HG03095 (cell line): ENCODE measurements at regions not wholly inside any gene's neighbourhood (a gene's known extent, or its start where the extent isn't known, plus 50 kb on each side); places are given as distances from the start of the nearest gene placed in this dataset.

Experiments
- ATAC-seq: cut with Tn5 transposase; IDR thresholded peaks from one replicate; pipeline ENCODE4 v1.9.1; 2021; ENCODE audit warnings: moderate library complexity; ENCODE audit not compliant: unreplicated experiment

DNA sequence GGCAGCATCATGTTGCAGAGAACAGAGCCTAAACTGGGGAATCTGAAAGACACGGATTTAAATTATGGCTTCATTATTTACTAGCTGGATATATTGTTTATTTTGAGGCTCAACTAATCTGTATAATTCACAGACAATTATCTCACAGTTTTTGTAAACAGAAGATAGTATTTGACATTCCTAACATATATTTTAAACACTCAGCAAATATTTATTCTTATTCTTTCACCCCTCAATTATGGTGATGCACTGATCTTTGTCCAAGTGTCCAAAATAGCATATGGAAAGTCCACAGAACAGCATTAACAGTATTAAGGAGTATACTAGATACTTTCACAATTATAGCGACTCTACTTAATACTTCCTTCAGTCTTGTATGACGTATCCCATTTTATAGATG is 257.0 kb downstream of the ADGRG6 start:
- no peak for ATAC-seq

DNA sequence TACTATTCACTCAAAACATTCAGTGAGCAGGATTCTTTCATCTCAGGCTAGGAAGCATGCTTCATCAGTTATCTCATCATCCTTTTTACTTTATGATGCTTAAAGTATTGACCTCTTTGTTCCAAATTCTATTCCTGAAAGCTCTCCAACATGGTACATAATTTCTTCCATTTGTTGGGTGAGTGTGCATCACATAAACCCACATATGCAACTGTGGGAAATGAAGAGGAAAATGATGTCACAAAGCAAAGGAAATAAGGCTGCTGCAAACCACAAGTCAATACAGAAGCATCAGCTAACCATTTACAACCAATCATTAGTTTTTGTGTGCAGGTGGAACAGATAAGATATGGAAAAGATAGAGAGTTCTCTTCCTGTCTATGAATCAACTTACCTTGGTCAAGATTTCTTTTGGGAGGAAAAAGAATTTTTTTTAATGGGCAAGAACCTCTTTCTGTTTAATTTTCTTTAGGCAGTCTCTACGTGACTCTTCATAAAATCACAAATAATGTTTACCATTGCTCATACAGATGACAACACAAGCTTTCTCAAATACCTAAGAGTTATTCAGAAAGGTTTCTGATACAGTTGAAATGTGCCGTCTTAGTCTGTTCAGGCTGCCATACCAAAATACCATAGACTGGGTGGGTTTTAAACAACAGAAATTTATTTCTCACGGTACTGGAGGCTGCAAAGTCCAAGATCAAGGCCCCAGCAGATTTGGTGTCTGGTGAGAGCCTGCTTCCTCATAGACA is 259.9 kb downstream of the ADGRG6 start:
- ATAC-seq, result no peak

DNA sequence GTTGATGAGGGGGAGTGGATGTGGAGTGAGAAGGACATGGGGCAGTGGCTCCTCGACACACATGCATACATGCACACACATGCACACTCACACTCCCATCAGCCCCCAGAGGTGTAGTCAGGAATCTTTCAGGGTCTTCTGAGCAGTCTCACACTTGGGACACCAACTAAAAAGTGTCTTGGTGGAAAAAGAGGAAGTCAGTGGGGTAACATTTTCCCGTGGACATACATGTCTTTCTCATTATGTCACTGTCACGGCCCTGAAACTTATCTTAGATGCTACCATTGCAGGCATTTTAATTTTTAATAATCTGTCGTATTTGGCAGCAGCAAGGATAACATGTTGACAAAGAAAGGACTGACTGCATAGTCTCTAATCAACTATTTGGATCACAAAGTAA is 261.1 kb downstream of the ADGRG6 start:
- ATAC-seq, result no peak

DNA sequence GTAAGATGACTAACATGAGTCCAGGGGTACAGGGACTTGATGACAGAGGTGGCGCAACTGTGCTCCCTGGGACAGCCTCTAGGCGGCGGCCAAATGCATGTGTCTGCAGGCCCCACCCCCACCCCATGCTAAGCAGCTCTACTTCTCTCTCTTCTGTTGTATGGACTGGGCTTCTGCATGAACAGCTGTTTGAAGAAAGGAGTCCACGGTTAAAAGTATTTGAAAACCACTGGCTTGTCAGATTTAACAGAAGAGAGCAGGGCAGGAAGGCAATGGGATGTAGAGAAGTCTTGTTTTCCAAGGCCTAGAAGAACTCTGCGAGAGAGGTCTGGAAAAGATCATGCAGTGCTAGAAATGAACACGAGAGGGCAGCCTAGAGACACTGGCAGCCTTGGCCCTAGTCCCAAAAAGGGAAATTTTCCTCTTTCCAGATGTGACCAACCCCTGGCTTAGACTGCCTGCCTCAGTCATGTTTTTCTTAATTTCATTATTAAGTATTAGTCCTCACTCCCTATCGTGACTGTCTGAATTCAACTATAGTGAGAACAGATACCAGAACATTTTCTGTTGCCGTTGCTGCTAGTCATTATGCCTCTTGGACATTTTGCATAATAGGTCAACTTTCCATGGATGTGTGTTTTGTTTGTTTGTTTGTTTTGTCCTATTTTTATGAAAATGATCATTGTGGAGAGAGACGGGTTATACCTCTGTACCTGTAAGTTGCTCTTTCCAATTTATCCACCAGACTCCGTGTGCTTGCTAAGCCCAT is 265.0 kb downstream of the ADGRG6 start:
- ATAC-seq, result peak; percentile 63

DNA sequence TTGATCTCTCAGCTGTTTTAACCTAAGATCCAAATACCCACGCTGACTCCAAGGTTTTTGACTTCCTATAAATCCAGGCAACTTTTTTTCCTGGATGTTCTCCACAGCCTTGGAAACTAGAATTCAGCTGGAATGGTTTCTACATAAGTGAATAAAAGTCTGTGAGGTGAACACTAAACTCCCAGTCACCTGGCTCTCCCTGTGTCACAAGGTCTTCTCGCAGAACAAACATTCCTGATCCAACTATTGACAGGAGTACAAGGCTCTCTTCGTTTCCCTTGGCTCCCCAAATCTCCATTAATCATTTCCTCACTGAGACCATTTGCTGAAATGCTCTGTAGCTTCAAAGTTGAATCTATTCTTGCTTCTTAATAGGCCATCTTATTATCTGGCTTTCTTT is 265.7 kb downstream of the ADGRG6 start:
- no peak for ATAC-seq

DNA sequence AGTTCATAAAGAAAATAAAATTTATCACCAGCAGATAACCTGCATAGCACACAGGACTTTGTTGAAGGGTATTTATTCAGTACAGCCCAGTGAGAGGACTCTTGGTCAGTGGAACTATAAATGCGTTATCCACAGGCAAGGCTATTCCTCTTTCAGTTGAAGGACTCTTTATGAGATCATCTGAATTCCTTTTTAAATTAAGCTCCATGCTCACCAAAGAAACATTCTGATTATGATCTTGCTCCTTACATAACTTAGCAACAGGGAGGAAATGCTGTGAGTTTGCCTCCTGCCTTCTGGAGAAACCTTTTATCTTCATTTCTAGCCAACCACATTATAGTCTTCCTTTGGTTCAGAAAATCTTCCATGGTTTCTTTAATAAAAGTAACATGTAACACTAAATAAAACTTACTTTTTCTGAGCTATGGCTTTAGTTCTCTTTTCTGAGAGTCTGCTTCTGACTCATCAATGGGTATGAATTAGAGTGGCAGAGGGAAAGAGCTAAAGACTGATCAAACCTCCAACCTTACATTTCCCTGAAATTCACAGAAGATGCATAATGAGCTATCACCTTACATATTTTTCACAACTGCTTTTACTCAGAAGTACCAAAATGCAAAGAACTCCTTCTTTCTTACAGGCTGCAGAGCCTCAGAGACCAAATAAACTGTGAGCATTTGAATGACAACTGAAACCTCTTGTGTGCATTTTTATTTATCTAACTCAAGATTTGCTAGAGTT is 267.2 kb downstream of the ADGRG6 start:
- ATAC-seq, result no peak

DNA sequence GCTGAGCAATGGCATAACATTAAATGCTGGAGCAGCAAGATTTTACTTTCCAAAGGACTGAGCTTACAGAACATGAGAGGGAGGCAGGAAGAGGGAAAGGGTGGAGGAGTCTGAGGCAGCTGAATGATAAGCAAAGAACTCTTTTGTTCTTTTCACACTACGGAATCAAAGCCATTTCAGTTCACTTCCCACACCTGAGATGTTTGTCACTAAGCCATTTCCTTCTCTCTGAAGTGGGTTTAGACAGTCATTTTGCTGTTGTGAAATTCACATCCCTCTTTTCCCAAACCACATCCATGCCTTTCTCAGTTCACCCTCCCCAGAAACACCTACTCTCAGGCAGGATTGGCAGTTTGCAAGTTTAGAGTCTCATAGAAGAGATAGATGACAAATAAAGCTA is 267.9 kb downstream of the ADGRG6 start:
- ATAC-seq, result no peak

DNA sequence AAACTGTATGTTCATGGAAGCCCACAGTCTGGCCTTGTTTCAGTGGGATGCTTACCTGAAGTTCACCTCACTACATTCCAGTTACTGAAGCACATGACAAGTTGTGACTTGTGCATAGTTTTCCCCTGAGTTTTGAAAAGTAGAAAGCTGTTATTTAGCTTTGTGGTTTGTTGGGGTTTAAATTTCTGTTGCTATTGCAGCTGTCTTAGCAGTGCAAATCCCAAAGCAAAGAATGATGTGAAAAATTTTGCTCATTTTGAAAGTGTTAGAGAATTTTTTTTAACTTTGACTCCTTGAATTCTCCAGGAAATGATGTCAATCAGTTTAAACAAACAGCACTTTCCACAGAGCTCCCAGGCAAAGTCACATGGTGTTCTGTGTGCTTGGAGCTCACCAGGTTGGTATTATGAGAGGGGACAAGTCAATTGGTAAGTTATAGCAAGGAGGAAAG is 268.4 kb downstream of the ADGRG6 start:
- ATAC-seq, result no peak

DNA sequence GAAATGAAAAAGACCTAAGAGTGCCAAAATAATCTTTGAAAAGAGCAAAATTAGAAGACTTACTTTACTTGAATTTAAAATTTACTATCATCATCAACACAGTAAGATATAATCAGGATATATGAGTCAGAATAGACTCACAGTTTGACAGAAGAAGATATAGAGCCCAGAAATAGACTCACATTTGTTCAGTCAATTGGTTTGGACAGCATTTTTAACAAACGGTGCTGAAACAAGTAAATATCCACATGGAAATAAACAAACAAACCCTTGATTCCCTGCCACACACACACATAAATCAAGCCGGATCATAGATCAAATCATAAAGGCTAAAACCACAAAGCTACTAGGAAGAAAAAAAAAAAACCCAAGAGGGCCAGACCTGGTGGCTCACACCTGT is 291.1 kb downstream of the ADGRG6 start:
- no peak for ATAC-seq

DNA sequence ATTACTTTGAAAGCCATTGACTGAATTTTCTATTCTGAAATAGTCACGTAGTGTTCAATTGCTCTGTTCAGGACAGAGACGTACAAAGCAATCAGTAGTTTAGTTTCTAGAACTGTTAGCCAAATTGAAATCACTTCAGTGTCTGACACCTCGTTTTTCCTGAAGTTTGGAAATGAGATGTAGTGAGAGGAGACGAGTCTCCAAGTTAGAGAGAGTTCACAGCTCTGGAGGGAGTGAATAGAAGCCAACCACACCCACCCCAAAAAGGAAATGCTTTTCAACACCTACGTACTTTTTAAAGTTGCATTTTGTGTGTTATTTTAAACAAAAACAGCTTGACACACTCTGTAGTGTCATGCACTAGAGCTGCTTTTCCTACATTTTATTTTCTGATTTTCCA is 296.0 kb downstream of the ADGRG6 start:
- no peak for ATAC-seq

DNA sequence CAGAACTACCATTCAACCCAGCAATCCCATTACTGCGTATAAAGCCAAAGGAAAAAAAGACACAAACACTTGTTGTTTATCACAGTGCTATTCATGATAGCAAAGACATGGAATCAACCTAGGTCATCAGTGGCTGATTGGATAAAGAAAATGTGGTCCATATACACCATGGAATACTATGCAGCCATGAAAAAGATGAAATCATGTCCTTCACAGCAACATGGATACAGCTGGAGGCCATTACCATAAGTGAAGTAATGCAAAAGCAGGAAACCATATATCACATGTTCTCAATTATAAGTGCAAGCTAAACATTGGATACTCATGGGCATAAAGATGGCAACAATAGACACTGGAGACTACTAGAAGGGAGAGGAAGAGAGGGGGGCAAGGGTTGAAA is 299.6 kb downstream of the ADGRG6 start:
- no peak for ATAC-seq

DNA sequence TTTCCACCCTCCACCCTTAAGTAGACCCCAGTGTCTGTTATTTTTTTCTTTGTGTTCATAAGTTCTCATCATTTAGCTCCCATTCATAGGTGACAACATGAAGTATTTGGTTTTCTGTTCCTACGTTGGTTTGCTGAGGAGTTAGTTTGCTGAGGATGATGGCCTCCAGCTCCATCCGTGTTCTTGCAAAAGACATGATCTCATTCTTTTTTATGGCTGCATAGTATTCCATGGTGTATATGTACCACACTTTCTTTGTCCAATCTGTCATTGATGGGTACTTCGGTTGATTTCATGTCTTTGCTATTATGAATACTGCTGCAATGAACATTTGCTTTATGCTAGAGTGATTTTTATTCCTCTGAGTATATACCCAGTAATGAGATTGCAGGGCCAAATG is 301.2 kb downstream of the ADGRG6 start:
- ATAC-seq, result no peak

DNA sequence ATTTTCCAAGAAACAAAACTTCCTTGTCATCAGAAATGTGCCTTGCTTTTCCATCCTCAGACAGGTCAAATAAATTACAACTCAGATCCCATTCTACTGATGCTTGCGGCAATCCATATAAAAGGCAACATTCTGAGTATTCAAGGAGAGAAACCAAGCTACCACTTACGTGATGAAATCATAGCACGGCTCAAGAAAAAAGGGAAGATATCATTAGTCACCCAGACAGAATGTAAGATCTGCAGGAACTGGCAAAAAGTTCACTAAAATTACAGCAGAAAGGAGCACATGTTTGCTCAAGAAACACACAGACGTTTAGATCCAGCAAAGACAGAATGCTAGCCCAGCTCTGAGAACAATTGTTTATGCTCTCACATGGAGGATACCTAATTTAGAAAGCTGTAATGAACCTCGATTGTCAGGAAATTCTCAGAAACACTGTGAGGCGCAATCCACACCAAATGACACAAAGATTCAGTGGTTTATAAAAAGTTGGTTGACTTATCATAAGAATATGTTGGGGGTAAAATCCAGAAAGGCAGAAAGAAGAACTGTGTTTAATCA is 304.2 kb downstream of the ADGRG6 start:
- ATAC-seq, result no peak

DNA sequence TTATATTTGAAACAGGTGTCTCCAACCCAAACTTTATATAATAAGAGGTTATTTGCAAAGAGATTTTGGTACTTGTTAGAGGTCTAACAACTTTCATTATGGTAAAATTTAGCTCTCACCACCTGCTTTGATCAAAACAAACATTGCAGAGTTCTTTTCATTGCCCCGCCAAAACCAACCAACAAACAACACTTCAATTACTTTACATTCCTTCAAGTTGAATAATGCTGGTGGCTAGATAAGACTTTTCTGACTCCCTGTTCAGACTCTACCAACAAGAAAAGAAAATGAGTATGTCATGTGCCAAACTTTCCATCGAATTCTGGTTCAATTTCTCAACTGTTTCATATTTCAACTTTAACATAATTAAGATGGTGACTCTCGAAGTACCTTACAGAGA is 311.1 kb downstream of the ADGRG6 start:
- ATAC-seq, result no peak

DNA sequence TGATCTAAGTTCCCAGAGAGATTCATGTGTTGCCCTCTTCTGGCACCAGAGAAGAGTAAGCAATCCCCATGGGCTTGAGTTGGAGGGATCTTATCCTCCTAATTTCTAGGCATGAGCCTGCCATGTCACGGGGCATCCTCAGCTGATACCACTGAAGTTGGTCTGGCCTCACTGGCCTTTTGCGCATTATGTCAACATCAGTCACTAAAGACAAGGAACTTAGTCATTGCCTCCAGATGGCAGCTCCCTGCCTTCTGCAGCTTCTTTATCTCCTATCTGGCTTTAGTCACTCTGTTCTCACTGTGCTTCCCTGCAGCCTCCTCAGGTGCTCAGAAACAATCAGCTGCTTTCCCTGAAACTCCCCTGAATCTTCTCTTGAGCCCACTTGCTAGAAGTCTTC is 312.2 kb downstream of the ADGRG6 start:
- ATAC-seq, result no peak

DNA sequence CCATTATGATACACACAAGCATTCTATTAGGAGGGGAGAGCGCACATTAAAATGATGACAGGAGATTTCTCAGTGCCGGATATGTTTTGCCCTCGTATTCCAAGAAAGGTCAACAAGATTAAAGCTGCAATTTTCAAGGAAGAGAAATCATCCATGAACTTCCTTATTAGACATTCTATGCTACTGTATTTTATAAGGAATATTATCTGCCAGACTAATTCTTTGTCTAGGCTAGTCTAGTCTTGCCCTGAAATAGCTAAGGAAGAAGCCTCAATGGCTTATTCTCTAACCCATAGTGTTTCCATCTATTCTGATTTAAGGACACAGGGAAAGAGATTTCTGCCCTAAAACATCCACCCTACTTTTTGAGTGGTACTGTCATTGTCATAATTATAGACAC is 315.4 kb downstream of the ADGRG6 start:
- no peak for ATAC-seq

DNA sequence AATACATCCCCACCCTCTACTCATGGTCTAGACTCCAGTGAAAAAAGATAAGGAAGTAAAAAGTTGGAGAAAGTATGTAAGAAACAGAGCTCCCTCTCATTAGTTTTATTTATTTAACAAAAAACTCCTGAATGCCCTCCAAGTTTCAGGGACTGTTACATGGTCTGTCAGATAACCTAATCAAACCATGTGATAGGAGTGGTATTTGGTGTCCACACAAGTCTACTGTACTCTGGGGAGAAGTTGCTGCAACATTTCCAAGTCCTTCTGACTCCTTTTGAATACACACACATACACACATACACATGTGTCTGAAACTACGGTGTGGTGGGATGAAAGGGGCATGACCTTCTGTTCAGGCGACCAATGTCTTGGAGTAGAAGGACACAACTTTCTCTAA is 320.0 kb downstream of the ADGRG6 start:
- ATAC-seq, result no peak

DNA sequence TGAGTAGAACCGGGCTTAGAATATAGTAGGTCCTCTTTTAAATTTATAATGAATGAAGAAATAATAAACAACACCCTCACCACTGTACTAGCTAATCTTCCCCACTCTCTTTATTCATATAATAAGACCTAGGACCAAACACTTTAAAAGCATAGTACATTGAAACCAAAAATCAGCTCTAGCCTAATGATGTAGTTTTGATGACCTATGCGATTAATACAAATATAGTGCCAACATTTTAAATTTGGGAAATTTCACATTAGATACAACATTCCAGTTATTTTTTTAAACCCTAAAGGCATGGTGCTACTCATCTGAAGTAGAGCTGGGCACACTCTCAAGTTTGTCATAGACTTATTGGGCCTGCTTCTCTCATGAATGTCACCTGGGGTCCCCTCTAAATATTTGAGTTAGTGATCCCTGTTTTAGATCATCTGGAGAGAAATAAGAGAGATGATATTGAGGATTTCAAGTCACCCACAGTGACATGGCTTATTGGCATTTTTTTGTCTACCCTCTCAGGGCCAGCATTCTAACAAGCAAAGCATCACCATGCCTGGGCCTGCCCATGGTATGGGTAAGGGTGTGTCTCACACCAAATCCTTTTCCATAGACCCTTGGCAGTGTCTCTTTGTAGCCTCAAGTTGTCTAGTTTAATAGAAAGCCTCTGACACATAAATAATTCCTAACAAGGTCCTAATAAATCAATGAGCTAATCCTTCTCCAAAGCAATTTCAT is 319.8 kb downstream of the HIVEP2 start:
- no peak for ATAC-seq

DNA sequence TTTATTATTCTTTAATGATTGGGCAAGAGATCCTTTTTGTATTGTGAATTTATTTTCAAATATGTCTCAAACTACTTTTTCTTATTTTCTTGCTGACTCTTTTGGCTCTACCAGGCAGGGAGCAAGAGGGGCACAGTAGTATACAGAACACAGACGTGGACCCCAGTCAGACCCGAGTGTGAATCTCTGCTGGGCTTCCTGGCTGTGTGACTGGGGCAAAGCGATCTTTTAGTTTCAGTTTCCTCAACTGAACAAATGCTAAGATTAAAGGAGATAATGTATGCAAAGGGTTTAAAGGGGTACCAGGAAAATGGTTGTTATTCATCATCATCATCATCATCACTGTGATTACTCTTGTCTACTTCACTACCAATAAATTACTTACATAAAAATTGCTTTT is 317.5 kb downstream of the HIVEP2 start:
- no peak for ATAC-seq

DNA sequence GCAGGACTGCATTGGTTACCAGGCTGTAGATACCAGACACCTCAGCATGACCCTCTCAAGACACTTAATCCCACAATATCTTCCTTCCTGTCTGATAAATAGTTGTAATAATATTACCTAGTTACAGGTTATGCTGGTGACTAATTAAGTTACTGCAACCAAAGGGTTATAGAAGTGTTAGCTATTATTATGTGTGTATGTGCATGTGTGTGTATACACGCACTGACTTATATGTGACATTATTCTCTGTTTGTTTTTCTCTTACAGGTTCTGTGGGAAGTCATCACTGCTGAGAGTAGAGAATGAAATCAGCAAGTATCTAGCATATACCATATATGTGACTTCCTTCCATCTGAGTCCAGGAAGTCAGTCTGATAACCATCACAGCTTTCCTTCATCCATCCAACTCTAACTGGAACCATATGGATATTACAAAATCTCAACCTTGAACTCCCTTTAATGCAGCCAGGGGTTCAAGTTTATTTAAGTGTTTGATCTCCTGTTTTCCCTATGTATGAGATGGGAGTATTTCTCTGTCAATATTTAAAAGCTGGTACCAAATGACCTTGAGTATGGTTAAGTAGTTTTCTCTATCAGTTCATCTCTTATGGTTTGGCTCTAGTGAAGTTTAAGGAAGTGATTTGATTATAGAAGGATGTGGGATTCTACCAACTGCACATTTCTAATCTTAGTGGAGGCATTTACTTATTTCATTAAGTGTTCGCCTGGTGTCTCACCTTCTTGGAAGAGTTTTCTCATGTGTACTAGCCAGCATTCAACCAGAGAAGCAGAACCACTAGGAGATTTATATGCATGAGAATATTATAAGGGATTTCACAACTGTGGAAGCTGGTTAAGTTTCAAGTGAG is 313.2 kb downstream of the HIVEP2 start:
- no peak for ATAC-seq
